ACC112 (cell line): ENCODE measurements at regions not wholly inside any gene's neighbourhood (a gene's known extent, or its start where the extent isn't known, plus 50 kb on each side); places are given as distances from the start of the nearest gene placed in this dataset.

Experiments used
- H2AFZ ChIP-seq: fragments of 200-600 bp; sonication (generic); one replicate; pipeline ENCODE4 v1.6.0; 2017; ENCODE audit warnings: antibody characterized with exemption, low read length; ENCODE audit not compliant: unreplicated experiment
- H3K27ac ChIP-seq: fragments of 200-600 bp; sonication (generic); 2 replicates; pipeline ENCODE4 v1.5.1; 2014; ENCODE audit warnings: low read depth, mild to moderate bottlenecking, antibody characterized with exemption, low read length, moderate library complexity
- H3K27me3 ChIP-seq: fragments of 200-600 bp; sonication (generic); 2 replicates; pipeline ENCODE4 v1.6.1; 2014; ENCODE audit warnings: mild to moderate bottlenecking, antibody characterized with exemption, low read length, moderate library complexity, mixed read lengths; ENCODE audit not compliant: insufficient read depth
- H3K36me3 ChIP-seq: fragments of 200-600 bp; sonication (generic); 2 replicates; pipeline ENCODE4 v1.6.1; 2016; ENCODE audit warnings: mild to moderate bottlenecking, antibody characterized with exemption, low read length, moderate library complexity, mixed read lengths; ENCODE audit not compliant: insufficient read depth
- H3K4me1 ChIP-seq: fragments of 200-600 bp; sonication (generic); one replicate; pipeline ENCODE4 v1.6.1; 2016; ENCODE audit warnings: low read length, mixed read lengths; ENCODE audit not compliant: insufficient read depth, unreplicated experiment, control insufficient read depth
- H3K4me3 ChIP-seq: fragments of 200-600 bp; sonication (generic); 2 replicates; pipeline ENCODE4 v1.5.1; 2014; ENCODE audit warnings: mild to moderate bottlenecking, low read depth, low read length
- H3K79me2 ChIP-seq: fragments of 200-600 bp; sonication (generic); one replicate; pipeline ENCODE4 v1.6.0; 2016; ENCODE audit warnings: low read length; ENCODE audit not compliant: control insufficient read depth, unreplicated experiment, insufficient read depth

- Histone ChIP-seq H3K27me3 (no peaks in the 10 kb centered on the region), H3K4me1 (peaks cover 26% of the 10 kb centered on the region), H3K4me3 (no peak overlapping the region), H3K79me2 (no peaks in the 10 kb centered on the region), H3K36me3 (no peaks in the 10 kb centered on the region), H3K27ac (no peak overlapping the region), H2AFZ (no peak overlapping the region)
These were observed 87.4 kb upstream of the FAM20C start for GRCh38 chr7:105002-105401.

GRCh38 chr7:106356-106755 is 86.0 kb upstream of the FAM20C start:
- Histone ChIP-seq H3K27me3 (no peaks in the 10 kb centered on the region), H3K79me2 (no peaks in the 10 kb centered on the region), H3K27ac (no peak overlapping the region), H3K36me3 (no peaks in the 10 kb centered on the region), H3K4me3 (no peak overlapping the region), H2AFZ (no peak overlapping the region), H3K4me1 (peaks cover 13% of the 10 kb centered on the region)

- H3K4me3 ChIP-seq, result no peak overlapping the region
- no peaks in the 10 kb centered on the region for H3K79me2 ChIP-seq
- H3K36me3 ChIP-seq, result 0 out of 2 replicates have a peak, but pooled peaks cover 3% of the 10 kb centered on the region
- H3K4me1 ChIP-seq, result peaks cover 4% of the 10 kb centered on the region
- H3K27ac ChIP-seq, result no peak overlapping the region
- no peak overlapping the region for H2AFZ ChIP-seq
- no peaks in the 10 kb centered on the region for H3K27me3 ChIP-seq
These were observed 85.1 kb upstream of the FAM20C start for GRCh38 chr7:107233-107632.

GRCh38 chr7:107907-108306 is 84.5 kb upstream of the FAM20C start:
- Histone ChIP-seq H2AFZ (no peak overlapping the region), H3K36me3 (peaks cover 3% of the 10 kb centered on the region; the same call in 1 of the 2 replicates), H3K27ac (no peak overlapping the region), H3K4me3 (no peak overlapping the region), H3K4me1 (no peaks in the 10 kb centered on the region), H3K79me2 (no peaks in the 10 kb centered on the region), H3K27me3 (no peaks in the 10 kb centered on the region)

GRCh38 chr7:109094-109493 is 83.3 kb upstream of the FAM20C start:
- Histone ChIP-seq H3K4me3 (no peak overlapping the region), H3K36me3 (peaks cover 3% of the 10 kb centered on the region; the same call in 1 of the 2 replicates), H3K79me2 (no peaks in the 10 kb centered on the region), H3K27me3 (no peaks in the 10 kb centered on the region), H2AFZ (no peak overlapping the region), H3K27ac (no peak overlapping the region), H3K4me1 (no peaks in the 10 kb centered on the region)

- peaks cover 3% of the 10 kb centered on the region; the same call in 1 of the 2 replicates for H3K36me3 ChIP-seq
- no peak overlapping the region for H2AFZ ChIP-seq
- H3K4me1 ChIP-seq, result peaks cover under 1% of the 10 kb centered on the region
- no peaks in the 10 kb centered on the region for H3K79me2 ChIP-seq
- no peak overlapping the region for H3K27ac ChIP-seq
- H3K27me3 ChIP-seq, result no peaks in the 10 kb centered on the region
- H3K4me3 ChIP-seq, result no peak overlapping the region
These were observed 82.3 kb upstream of the FAM20C start for GRCh38 chr7:109898-110556.

GRCh38 chr7:110557-111232 is 81.7 kb upstream of the FAM20C start:
- Histone ChIP-seq H3K36me3 (peaks cover 3% of the 10 kb centered on the region; the same call in 1 of the 2 replicates), H3K27me3 (no peaks in the 10 kb centered on the region), H3K4me1 (peaks cover 7% of the 10 kb centered on the region), H2AFZ (no peak overlapping the region), H3K4me3 (no peak overlapping the region), H3K27ac (no peak overlapping the region), H3K79me2 (no peaks in the 10 kb centered on the region)

GRCh38 chr7:111591-111990 is 80.8 kb upstream of the FAM20C start:
- H3K4me3 ChIP-seq, result no peak overlapping the region
- peaks cover 3% of the 10 kb centered on the region; the same call in 1 of the 2 replicates for H3K36me3 ChIP-seq
- no peak overlapping the region for H2AFZ ChIP-seq
- no peak overlapping the region for H3K27ac ChIP-seq
- no peaks in the 10 kb centered on the region for H3K27me3 ChIP-seq
- no peaks in the 10 kb centered on the region for H3K79me2 ChIP-seq
- H3K4me1 ChIP-seq, result peaks cover 13% of the 10 kb centered on the region

GRCh38 chr7:112881-113280 is 79.5 kb upstream of the FAM20C start:
- Histone ChIP-seq H3K27ac (no peak overlapping the region), H3K79me2 (no peaks in the 10 kb centered on the region), H3K4me3 (no peak overlapping the region), H3K27me3 (no peaks in the 10 kb centered on the region), H3K36me3 (peaks cover 3% of the 10 kb centered on the region; the same call in 1 of the 2 replicates), H3K4me1 (peaks cover 13% of the 10 kb centered on the region), H2AFZ (no peak overlapping the region)

GRCh38 chr7:115274-115911 is 77.0 kb upstream of the FAM20C start:
- Histone ChIP-seq H3K27ac (peak overlapping the region; percentile 8), H3K36me3 (peaks cover 3% of the 10 kb centered on the region; the same call in 1 of the 2 replicates), H3K4me1 (peaks cover 13% of the 10 kb centered on the region), H3K27me3 (no peaks in the 10 kb centered on the region), H2AFZ (peak overlapping the region; percentile 70), H3K4me3 (no peak overlapping the region; the same call in 1 of the 2 replicates), H3K79me2 (no peaks in the 10 kb centered on the region)
